ENCODE measurements at regions not wholly inside any gene's neighbourhood (a gene's known extent, or its start where the extent isn't known, plus 50 kb on each side); places are given as distances from the start of the nearest gene placed in this dataset.

DNA sequence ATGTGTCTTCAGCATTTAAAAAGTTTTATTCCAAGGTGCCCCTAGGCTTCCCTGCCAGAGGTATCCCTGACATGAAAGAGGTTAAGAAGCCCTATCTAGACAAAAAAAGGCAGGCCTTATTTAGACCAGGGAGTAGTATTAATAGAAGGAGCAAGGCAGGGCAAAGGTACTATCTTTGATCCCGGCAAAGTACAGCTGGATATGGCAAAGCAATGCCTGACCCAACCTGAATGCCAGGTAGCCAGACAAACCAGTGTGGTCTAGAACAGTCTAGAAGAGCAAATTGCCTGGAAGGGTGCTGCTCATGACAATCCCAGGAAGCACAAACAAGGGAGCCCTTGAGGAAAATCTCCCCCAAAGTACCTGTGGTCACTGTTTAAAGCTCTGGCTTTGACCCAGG lies 62.6 kb upstream of the SYT13 start:
- DNase-seq (ENCODE audit: low read depth in 2 of 2) = no peak

DNA sequence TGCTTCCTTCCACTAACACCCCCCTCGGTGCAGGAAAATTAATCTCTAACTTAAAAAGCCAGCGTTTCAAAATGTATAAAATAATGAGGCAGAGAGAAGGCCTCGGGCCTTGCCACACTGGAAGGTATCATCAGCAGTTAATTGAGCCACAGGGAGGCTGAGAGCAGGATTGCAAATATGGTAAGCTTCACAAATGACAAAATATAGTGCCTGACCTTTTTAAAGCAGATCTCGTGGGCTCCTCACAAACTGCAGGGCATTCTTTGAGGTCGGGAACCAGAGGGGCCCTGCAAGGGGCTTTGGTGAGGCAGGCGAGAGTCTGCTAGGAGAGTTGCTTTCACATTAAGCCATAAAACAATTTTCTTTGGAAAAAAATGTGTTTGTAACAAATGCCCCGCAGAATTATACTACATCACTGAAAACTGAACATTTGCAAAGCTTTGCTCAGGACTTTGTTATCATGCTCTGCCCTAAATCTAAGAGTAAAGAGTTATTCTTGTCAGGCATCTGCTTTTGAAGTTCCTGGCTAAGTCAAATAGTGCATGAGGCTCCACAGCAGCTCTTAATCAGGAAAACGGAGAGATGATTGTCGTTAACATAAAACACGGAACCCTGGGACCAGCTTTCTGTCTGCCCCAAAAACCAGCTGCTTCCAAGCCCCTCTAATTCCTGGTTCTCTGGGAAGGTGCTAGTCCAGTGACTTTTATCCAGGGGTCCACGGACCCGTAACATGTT lies 61.4 kb upstream of the SYT13 start:
- no peak for DNase-seq (ENCODE audit: low read depth in 2 of 2)

DNA sequence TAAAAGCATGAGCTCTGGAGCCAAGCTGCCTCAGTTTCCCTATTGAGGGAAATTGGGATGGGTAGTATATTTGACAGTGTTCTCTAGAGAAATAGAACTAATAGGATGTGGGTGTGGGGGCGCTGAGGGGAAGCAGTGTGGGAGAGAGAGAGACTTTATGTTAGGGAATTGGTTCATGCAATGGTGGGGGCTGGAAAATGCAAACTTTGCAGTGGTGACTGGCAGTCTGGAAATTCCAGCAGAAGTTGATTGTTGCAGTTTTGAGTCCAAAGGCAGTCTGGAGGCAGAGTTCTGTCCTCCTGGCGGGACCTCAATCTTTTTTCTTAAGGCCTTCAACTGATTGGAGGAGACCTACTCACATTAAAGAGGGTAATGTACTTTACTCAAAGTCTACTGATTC lies 59.4 kb upstream of the SYT13 start:
- no peak for DNase-seq (ENCODE audit: low read depth in 2 of 2)

DNA sequence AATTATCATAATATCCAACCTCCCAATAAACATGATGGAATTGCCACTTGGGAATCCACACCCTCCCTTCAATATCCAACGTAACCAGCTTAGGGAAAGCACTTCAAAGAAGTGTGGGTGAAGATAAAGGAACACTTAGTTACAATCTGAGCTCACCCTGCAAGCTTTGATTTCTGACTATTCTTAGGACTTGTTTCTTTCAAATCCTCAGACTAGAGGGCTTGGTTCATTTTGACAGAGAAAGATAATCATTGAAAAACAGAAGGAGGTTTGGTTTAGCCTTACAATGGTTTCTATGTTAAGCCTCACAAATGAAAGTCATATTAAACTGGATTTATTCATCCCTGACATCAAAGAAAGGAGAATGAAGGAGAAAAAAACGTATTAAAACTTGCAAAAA lies 57.9 kb upstream of the SYT13 start:
- DNase-seq (ENCODE audit: low read depth in 2 of 2) = no peak

DNA sequence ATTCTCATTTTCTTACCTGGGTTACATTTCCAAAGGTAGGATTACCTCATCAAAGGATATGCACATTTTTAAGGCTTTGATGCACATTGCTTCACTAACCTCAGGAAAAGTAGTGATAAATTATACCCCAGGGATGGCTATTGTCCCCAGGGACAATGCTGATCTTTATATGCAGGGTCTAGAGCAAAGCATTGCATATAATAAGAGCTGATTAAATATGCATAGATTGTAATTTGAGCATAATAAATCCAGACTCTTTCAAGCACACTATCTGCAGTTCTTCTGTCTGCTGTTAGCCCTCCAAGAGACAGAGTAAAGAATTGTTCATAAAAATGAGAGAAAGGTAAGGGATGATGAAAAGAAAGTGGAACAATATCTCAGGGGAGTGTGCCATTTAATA lies 57.3 kb upstream of the SYT13 start:
- DNase-seq (ENCODE audit: low read depth in 2 of 2) = no peak

DNA sequence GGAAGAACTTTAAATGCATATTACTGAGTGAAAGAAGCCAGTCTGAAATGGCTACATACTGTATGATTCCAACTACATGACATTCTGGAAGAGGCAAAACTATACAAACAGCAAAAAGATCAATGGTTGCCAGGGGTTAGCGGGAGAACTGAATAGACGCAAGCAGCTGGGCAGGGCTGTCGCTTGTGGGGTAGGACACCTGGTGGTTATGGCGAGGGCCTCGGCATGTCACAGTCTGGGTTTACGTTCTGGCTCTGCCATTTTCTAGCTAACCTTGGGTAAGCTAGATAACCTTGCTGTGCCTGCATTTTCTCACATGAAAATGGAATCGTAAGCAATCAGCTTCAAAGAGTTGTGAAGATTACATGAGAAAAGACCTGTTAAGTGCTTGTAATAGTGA lies 55.2 kb upstream of the SYT13 start:
- no peak for DNase-seq (ENCODE audit: low read depth in 2 of 2)

DNA sequence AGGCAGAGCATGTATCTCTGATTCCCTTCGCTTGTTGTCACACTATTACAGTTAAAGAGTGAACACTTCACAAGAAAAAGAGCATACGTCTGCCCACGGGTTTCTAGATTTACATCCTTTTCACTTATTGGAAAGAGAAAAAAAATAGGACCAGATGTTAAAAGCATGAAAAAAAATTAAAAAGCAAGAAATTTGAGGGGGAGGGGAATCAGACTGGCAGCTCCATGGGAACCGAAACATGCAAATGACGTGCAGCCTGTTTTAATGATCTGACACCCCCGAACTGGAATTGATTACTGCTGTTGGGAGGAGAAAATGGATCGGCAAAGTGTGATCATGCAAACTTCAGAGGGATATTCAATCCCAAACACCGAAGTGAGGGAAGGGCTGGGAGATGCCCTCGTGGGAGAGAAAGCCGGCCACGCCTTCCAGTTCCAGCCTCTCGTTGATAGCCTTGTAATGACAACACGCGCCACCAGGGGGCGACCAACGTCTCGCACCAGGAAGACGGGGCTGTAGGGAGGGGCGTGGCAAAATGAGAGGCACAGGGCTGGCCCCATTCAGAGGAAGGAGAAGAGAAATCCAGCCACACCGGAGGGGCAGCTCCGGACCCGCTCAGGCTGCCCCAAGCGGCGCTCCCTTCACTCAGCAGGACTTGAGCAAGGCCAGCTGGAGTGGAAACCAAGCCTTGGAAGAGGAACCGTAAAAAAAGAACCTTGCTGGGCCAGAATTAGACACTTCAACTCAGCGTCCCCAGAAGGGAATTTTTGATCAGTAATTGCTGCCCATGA lies 53.8 kb upstream of the SYT13 start:
- peak; percentile 86 to 90 for DNase-seq (ENCODE audit: low read depth in 2 of 2)

DNA sequence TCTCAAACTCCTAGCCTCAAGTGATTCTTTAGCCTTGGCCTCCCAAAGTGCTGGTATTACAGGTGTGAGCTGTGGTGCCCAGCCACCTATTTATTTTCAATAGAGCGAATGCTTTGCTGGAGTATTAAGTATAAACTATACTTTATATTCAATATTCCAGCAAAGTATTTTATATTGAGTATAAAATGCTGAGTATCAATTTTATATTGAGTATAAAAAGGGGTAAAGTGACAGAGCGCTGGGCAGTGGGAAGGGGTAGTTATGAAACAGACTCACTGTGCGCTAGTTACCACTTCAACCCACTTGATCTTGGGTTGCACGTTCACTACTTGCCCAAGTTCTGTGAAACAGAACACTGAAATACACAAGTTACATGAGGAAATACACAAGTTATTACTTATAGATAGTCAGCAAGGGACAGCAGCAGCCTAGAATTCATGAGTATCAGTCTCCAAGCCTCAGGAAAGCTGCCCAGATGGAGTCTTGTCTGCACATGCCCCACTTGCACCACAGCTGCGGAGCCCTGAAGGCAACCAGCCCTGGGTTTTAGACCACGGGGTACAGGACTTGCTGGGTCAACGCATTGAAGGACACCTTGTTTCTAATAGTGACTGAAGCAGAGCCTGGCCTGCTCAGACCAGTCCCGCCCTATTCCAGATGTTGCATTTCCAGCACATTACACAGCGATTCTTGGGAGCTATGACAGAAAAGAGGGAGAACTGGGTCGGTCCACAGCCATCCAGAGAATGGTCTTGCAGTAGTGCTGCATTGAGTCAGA lies 51.6 kb upstream of the SYT13 start:
- DNase-seq (ENCODE audit: low read depth in 2 of 2) = no peak

DNA sequence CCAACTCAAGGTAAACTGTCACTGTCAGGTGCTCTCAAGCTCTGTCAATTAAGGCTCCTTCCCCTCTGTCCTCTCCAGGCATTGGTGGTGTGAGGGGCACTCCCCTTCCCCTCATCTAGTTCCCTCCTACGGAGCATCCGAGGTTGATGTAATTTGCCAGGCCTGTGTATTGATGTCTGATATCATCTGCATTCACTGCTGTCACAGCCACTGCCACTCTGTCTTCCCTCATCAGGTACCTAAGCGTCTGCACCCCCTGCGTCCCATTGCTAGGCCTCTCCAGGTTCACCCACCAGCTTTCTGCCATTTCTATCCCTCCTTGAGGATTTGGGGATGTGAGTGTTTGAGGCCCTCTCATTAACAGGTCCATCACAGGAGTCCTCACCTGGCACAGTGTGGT lies 50.0 kb upstream of the SYT13 start:
- DNase-seq (ENCODE audit: low read depth in 2 of 2) = no peak
